Chondrocyte (in vitro differentiated cells): ENCODE measurements at regions not wholly inside any gene's neighbourhood (a gene's known extent, or its start where the extent isn't known, plus 50 kb on each side); places are given as distances from the start of the nearest gene placed in this dataset.
A peak's percentile ranks its signal among the peaks of the same experiment; 100 is the strongest.

Source experiments
- DNase-seq: peaks from one replicate; pipeline ENCODE4 v3.0.0; 2021; ENCODE audit warnings: mixed read lengths, low spot score
- H3K27ac Mint-ChIP-seq: one replicate; pipeline ENCODE4 v1.8.0; 2021; ENCODE audit warnings: mild to moderate bottlenecking, moderate library complexity, mixed read lengths; ENCODE audit not compliant: unreplicated experiment
- H3K27me3 Mint-ChIP-seq: 2 replicates; pipeline ENCODE4 v1.8.0; 2021; ENCODE audit warnings: low read depth, mixed read lengths
- H3K36me3 Mint-ChIP-seq: 2 replicates; pipeline ENCODE4 v1.8.0; 2021; ENCODE audit warnings: low read depth, mixed read lengths
- H3K4me1 Mint-ChIP-seq: 2 replicates; pipeline ENCODE4 v1.8.0; 2021; ENCODE audit warnings: low read depth, mild to moderate bottlenecking, mixed read lengths
- H3K4me3 Mint-ChIP-seq: one replicate; pipeline ENCODE4 v1.8.0; 2021; ENCODE audit warnings: mild to moderate bottlenecking, moderate library complexity, mixed read lengths; ENCODE audit not compliant: unreplicated experiment
- H3K9me3 Mint-ChIP-seq: 2 replicates; pipeline ENCODE4 v1.8.0; 2021; ENCODE audit warnings: low read depth, mixed read lengths
- TF ChIP-seq, protein P1 (sequence below): fragments of 200-600 bp; sonication (generic); IDR thresholded peaks from 2 replicates; pipeline ENCODE4 v1.5.0; 2021; ENCODE audit warnings: antibody characterized with exemption, mild to moderate bottlenecking, moderate library complexity

DNA sequence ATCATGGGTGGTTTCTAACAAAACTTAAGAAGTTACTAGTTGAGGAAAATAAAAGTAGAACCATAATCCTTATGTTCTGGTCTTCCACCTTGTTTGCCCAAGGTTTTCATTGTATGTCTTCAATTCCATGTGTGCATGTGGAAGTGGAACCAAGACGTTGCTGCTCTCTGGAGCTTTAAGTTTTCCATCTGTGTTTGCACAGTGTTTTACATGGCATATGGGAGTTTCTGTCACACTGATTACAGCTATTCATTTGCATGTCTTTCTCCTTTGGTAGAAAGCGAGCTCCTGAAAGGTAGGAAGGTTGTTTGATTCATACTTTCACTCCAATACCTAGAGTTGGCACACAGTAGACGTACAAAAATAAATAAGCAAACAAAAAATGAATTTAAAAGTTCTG lies 112.6 kb upstream of the LUZP2 start:
- no peak overlapping the region for H3K27ac Mint-ChIP-seq
- H3K36me3 Mint-ChIP-seq, result no peaks in the 10 kb centered on the region
- H3K9me3 Mint-ChIP-seq, result peaks cover 2% of the 10 kb centered on the region
- no peak for DNase-seq
- peaks cover 4% of the 10 kb centered on the region for H3K4me1 Mint-ChIP-seq
- TF ChIP-seq, protein P1, sequence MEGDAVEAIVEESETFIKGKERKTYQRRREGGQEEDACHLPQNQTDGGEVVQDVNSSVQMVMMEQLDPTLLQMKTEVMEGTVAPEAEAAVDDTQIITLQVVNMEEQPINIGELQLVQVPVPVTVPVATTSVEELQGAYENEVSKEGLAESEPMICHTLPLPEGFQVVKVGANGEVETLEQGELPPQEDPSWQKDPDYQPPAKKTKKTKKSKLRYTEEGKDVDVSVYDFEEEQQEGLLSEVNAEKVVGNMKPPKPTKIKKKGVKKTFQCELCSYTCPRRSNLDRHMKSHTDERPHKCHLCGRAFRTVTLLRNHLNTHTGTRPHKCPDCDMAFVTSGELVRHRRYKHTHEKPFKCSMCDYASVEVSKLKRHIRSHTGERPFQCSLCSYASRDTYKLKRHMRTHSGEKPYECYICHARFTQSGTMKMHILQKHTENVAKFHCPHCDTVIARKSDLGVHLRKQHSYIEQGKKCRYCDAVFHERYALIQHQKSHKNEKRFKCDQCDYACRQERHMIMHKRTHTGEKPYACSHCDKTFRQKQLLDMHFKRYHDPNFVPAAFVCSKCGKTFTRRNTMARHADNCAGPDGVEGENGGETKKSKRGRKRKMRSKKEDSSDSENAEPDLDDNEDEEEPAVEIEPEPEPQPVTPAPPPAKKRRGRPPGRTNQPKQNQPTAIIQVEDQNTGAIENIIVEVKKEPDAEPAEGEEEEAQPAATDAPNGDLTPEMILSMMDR, result no peak
- H3K4me3 Mint-ChIP-seq, result no peak overlapping the region
- no peaks in the 10 kb centered on the region for H3K27me3 Mint-ChIP-seq

DNA sequence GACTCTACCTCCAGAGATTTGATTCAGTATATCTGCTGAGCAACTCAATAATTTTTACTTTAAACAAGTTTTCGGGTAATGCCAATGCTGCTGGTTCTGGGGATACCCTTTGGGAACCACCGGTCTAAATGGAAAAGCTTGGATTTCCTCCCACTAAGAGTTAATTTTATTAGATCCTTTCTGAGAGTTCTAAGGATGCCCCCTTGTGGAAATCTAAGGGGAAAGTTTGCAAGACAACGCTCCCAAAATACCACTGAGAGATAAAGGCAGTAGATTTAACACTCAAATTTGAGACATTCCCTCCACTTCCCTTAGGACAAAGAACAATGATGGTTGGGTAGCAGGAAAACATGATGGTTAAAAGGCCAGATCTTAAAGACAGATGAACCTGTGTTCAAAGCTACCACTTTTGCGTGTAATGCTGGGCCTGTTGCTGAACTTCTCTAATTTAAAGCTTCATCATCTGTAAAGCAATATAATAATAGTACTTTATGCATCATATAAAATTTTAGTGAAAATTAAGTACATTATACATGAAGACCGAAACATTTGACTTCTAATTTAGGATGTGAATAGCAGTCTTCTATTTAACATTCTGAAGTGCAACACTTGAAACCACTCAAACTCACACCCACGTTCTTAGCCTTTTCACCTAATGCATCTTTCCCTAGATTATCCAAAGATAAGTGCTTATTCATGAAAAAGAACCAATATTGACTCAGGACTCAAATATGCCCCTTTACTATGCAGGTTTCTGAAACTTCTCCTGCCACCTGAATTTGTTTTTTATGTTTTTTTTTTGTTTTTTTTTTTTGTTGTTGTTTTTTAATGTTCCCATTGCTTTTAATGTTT lies 110.1 kb upstream of the LUZP2 start:
- no peak for DNase-seq
- Mint-ChIP-seq H3K27me3 (no peaks in the 10 kb centered on the region), H3K36me3 (no peaks in the 10 kb centered on the region)

DNA sequence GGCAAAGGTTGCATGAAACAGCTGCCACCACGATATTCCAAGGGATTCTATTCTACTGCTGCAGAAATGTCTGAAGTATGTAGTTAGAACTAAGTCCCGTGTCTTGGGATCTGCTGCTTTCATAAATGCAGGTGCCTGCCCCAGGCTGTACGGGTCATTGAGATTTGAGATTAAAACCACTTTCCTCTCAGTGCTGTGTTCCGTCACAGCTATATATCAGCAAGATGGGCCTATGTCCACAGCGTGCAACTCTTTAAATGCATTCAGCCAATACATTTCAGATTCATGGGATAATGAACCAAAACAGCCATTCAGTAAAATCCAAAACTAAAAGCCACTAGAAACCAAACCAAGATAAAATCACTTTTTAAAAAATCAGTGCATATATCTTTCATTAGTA lies 107.3 kb upstream of the LUZP2 start:
- peaks cover 2% of the 10 kb centered on the region for H3K9me3 Mint-ChIP-seq
- H3K36me3 Mint-ChIP-seq, result no peaks in the 10 kb centered on the region
- no peak overlapping the region for H3K27ac Mint-ChIP-seq
- no peak for DNase-seq
- H3K4me1 Mint-ChIP-seq, result peaks cover 4% of the 10 kb centered on the region
- H3K27me3 Mint-ChIP-seq, result no peaks in the 10 kb centered on the region
- TF ChIP-seq, protein P1, result no peak
- H3K4me3 Mint-ChIP-seq, result no peak overlapping the region

More for the DNA sequence above, 110.1 kb upstream of the LUZP2 start:
- no peak overlapping the region for H3K27ac Mint-ChIP-seq
- H3K4me1 Mint-ChIP-seq, result peaks cover 4% of the 10 kb centered on the region
- TF ChIP-seq, protein P1, result peak; percentile 88
- H3K9me3 Mint-ChIP-seq, result peaks cover 2% of the 10 kb centered on the region
- H3K4me3 Mint-ChIP-seq, result no peak overlapping the region

DNA sequence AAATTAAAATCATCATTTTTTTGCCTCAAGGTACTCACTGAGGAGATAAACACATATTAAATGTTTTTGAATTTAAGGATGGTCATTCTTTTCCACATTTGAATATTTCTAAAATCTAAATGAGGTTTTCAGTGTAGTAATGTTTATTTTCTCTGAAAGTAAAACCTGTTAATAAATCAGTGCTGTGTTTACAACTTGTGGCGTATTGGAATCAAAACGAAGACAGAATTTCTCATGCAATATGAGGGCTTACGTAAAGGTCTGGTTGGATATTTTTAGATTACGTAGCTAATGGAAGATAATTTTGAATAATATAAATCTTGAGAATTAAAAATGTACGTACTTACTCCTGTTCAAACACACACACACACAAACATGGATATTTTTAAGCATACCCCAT lies 106.8 kb upstream of the LUZP2 start:
- Mint-ChIP-seq H3K4me1 (peaks cover 4% of the 10 kb centered on the region), H3K27me3 (no peaks in the 10 kb centered on the region), H3K9me3 (peaks cover 2% of the 10 kb centered on the region), H3K4me3 (no peak overlapping the region), H3K27ac (no peak overlapping the region), H3K36me3 (no peaks in the 10 kb centered on the region)
- DNase-seq, result no peak
- TF ChIP-seq, protein P1, result no peak

DNA sequence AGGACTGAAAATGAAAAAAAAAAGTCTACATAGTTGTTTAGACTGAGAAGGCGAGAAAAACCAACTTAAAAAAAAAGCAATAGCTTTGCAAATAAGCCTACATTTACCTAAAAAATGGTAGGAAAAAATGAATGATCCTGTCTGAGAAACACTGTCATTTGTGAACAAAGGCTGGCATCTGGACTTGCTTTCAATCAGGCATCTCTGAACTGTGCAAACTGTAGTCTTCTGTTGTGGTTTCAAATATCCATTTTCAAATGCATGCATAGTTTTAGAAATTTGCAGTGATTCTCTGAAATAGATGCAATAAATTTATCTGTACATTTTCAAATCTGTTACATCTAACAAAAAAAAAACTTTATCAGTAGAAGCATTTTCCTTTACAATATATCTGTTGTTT lies 106.1 kb upstream of the LUZP2 start:
- DNase-seq, result no peak
- no peak overlapping the region for H3K27ac Mint-ChIP-seq
- H3K4me1 Mint-ChIP-seq, result peaks cover 4% of the 10 kb centered on the region
- no peaks in the 10 kb centered on the region for H3K27me3 Mint-ChIP-seq
- H3K9me3 Mint-ChIP-seq, result peaks cover 2% of the 10 kb centered on the region
- TF ChIP-seq, protein P1, result no peak
- H3K4me3 Mint-ChIP-seq, result no peak overlapping the region
- no peaks in the 10 kb centered on the region for H3K36me3 Mint-ChIP-seq
